T follicular helper cell (primary cell): ENCODE measurements at regions not wholly inside any gene's neighbourhood (a gene's known extent, or its start where the extent isn't known, plus 50 kb on each side); places are given as distances from the start of the nearest gene placed in this dataset.
"Not testable (repeated sequence)": the region's sequence is repeated elsewhere in the genome, so short reads cannot be mapped to it uniquely, and the experiment has no call there.

Experiments
- DNase-seq: peaks from one replicate; pipeline ENCODE4 v3.0.0-alpha.2; 2020; ENCODE audit warnings: low read depth

- no peak for DNase-seq
Observed at GRCh38 chr6:10128721-10129120, 286.2 kb downstream of the TFAP2A start.

DNA sequence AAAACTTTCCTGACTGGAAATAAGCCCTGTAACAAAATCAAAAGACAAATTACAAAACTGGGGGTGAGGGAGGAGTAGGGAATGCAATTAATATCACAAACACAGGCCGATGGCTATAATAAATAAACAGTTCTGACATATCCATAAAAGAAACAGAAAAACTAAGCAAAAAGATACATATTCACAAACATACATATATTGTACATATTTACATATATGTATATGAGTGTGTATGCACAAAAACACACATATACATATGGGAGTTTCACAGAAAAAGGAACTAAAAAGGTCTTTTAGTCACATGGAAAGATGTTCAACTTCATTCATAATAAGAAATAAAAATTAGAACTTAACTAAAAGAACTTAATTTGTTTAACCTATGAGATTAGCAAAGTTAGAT is 292.7 kb downstream of the TFAP2A start:
- DNase-seq, result no peak

- no peak for DNase-seq
Observed at GRCh38 chr6:10112871-10113549, 301.9 kb downstream of the TFAP2A start.

GRCh38 chr6:10111975-10112374 is 302.9 kb downstream of the TFAP2A start:
- DNase-seq, result no peak

DNA sequence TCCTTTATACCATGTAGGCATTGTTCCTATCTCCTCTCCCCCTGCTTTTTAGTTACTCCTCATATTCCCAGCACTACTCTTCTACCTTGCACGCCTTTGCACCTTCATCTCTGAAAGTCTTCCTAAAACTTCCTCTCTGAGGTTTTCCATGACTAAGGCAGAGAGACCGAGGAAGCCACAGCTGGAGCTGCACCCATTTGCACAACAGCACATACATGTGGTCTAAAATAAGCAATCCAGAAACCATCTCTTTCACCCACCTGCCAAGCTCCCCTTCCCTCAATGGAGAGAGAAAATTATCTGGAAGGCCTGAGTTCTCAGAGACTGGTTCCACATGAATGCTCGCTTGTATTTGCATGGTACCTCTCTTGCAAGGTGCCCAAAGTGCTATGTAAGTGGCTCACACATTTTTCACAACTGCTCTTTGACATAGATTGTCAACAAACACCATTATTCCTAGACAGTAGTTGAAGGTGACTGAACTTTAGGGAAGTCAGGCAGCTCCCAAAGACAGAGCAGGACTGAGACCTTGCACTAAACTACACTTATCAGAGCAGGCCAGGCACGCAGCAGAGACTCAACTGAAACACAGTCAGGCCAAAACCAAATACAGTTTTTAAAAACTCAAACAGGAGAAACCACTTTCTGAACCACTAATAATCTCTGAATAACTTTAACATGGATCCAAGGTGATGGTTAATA is 313.2 kb downstream of the TFAP2A start:
- DNase-seq, result no peak

- DNase-seq, result no peak
Observed at GRCh38 chr6:10099529-10100140, 315.2 kb downstream of the TFAP2A start.

DNA sequence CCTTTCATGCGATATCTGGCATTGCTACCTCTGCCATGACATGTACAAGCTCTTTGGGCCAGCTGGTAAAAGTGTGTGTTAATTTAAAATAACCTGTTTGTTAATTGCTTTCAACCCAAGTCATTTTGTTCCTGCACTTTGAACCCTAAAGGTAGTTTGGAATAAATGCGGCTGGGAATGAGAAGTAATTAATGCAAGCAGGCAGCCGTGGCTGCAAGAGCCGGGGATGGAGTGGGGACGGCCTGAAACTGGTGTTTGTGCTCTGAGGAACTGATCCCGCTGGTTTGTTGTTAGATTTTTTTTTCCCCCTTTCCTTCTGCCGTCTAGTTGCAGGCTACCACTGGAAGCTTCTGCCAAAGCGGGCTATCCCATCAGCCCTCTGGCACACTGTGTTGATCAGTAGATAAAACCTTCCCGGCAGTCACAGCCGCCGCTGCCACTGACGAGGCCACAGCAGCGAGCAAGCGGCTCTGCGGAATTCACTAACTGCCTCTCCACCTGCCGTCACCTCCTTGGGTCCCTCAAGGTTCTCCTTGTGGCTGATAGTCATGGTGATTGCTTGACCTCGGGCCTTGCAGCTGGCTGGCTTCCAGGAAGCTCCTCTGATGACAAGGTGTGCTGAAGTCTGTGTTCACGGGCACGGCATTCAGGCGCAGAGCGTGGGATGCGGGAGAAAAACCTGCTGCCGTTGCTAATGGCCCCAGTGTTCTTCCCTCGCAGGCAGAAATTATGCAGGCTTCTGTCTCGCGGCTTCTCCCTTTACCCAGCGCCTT is 315.9 kb downstream of the TFAP2A start:
- DNase-seq, result no peak

DNA sequence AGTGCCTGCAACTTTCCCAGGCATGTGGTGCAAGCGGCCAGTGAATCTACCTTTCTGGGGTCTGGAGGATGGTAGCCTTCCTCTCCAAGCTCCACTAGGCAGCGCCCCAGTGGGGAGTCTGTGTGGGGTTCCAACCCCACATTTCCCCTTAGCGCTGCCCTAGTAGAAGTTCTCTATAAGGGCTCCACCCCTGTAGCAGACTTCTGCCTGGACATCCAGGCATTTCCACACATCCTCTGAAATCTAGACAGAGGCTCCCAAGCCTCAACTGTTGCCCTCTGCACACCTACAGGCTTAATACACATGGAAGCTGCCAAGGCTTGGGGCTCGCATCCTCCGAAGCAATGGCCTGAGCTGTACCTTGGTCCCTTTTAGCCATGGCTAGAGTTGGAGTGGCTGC is 321.6 kb downstream of the TFAP2A start:
- no peak for DNase-seq

DNA sequence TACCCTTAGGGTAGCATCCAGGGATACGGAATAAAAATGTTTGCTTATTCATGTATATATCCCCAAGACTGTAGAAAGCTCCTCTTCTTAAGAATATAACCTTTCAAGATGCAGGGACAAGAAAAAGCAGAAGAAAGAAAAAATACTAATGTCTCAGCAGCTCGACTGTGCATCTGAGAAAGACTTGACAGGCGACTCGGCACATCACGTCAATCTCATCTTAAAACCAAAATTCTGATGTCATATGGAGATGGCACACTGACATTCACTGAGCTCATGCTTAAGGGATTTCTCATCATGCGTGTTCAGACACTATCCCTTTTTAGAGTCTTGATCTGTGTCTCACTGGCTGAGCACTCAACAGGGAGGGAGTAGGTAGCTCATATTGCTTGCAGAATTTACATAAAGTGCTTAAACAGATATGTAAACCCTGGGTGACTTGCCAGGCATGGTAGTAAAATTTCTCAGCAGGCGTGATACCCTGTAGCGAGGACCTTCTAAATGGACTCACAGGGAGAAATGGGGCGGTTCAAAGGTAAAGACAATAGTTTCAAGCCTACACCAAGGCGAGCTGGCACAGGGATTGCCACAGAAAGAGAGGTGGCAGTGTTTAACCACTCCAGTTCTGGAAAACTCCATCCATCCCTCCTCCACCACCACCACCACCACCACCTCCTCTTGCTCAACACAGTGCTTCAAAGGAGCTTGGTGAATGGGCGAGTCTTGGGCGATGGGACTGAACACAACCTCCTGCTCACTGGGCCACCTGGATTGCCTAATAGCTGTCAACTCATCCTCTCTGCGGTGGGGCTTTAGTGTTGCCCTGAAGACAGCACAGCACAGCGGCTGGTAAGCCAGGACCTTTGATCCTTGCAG is 330.5 kb downstream of the TFAP2A start:
- no peak for DNase-seq

GRCh38 chr6:10082385-10082784 is 332.5 kb downstream of the TFAP2A start:
- no peak for DNase-seq

GRCh38 chr6:10081957-10082356 is 332.9 kb downstream of the TFAP2A start:
- no peak for DNase-seq

- no peak for DNase-seq
Observed at GRCh38 chr6:10081075-10081474, 333.8 kb downstream of the TFAP2A start.

GRCh38 chr6:10080561-10080960 is 334.3 kb downstream of the TFAP2A start:
- no peak for DNase-seq

- no peak for DNase-seq
Observed at GRCh38 chr6:10078581-10078980, 336.3 kb downstream of the TFAP2A start.

- DNase-seq, result not testable (repeated sequence)
Observed at GRCh38 chr6:10074726-10075125, 340.1 kb downstream of the TFAP2A start.

DNA sequence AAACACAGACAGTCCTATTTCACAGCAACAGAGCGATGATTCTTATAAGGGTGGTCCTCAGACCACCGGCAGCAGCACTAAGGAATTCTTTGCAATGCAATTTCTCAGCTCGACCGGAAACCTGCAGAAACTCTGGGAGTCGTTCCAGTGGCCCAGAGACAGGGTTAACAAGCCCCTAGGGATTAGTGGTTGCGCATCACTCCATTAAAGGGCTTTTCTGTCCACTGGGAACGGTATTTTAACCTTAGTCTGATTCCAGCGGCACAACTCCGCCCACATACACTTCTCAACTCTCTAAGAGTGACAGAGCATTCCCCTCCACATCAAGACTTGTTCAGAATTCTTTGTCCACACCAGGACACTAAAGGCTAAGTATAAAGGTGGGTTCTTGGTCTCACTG is 341.5 kb downstream of the TFAP2A start:
- no peak for DNase-seq

GRCh38 chr6:10071631-10072220 is 343.1 kb downstream of the TFAP2A start:
- DNase-seq, result no peak

DNA sequence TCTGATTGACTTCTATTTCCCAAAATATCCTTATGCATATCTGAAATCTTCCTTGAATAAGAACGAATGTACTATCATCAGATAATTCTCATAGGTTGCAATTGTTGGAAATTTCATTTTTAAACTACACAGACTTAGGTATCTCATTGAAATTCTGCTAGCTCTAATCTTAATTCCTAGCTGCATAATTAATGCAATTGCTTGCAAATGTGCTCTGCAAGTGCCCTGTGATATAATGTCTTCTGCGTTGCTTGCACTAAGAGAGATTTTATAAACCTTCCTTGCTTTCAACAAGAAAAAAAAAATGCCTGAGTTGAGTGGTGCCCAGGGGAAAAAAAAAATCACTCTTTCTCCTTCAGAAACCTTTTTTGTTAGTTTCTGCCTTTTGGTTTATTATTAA is 354.9 kb downstream of the TFAP2A start:
- DNase-seq, result no peak

GRCh38 chr6:10054672-10055071 is 360.2 kb downstream of the TFAP2A start:
- DNase-seq, result no peak

GRCh38 chr6:10051283-10051682 is 363.6 kb downstream of the TFAP2A start:
- DNase-seq, result no peak
